ENCODE measurements at regions not wholly inside any gene's neighbourhood (a gene's known extent, or its start where the extent isn't known, plus 50 kb on each side); places are given as distances from the start of the nearest gene placed in this dataset.

GRCh38 chr22:46090631-46091201 lies 59.6 kb upstream of the PPARA start:
- no peaks in the 10 kb centered on the region for H3K9me3 ChIP-seq
- peaks cover 29 to 85% of the 10 kb centered on the region in 2 donors for H3K4me1 ChIP-seq
- H3K36me3 ChIP-seq: peaks cover 0 to 2% of the 10 kb centered on the region in 2 donors
- no peaks in the 10 kb centered on the region for H3K27me3 ChIP-seq
- H3K27ac ChIP-seq: peak overlapping the region; percentile 2 to 97 (median 97)
- no peak for DNase-seq
- WGBS, 2 donors: 68 to 73% methylated on average over 10 of the region's 10 CpGs
- intact Hi-C loops (cut with DNase I): no loop called here
- TF ChIP-seq, protein P1, sequence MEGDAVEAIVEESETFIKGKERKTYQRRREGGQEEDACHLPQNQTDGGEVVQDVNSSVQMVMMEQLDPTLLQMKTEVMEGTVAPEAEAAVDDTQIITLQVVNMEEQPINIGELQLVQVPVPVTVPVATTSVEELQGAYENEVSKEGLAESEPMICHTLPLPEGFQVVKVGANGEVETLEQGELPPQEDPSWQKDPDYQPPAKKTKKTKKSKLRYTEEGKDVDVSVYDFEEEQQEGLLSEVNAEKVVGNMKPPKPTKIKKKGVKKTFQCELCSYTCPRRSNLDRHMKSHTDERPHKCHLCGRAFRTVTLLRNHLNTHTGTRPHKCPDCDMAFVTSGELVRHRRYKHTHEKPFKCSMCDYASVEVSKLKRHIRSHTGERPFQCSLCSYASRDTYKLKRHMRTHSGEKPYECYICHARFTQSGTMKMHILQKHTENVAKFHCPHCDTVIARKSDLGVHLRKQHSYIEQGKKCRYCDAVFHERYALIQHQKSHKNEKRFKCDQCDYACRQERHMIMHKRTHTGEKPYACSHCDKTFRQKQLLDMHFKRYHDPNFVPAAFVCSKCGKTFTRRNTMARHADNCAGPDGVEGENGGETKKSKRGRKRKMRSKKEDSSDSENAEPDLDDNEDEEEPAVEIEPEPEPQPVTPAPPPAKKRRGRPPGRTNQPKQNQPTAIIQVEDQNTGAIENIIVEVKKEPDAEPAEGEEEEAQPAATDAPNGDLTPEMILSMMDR (IDR thresholded peaks at IDR 0.05): no peak
- TF ChIP-seq POLR2A (IDR thresholded peaks at IDR 0.05): no peak
- H3K4me3 ChIP-seq (replicated peaks in 1 of 3): no peak overlapping the region

DNA sequence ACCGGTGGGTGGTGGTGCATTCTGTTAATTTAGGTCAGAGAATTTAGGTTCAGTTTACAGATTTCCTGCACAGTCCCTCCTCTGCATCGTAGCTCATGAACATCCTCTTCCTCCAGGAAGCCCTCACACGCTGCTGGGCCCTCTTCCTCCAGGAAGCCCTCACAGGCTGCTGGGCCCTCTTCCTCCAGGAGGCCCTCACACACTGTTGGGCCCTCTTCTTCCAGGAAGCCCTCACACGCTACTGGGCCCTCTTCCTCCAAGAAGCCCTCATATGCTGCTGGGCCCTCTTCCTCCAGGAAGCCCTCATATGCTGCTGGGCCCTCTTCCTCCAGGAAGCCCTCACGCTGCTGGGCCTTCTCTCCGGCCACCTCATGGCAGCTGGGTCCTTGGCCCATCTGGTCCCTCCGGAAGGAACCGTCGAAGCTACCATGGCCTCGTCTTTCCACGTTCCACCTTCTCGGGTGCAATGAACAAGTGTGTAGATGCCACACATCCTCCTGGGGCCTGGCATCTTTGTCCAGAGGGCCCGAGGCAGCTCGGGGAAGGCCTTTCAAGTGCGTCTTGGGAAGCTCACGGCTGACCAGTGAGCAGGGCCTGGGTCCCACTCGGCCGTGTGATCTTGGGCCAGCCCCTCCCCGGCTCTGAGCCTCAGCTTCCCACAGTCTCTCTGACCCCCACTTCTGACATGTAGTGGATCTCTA lies 58.9 kb upstream of the PPARA start:
- no peak overlapping the region for H3K4me3 ChIP-seq (replicated peaks in 1 of 3)
- no peak for DNase-seq
- H3K36me3 ChIP-seq: peaks cover 0 to 2% of the 10 kb centered on the region in 2 donors
- peak overlapping the region in 2 of 3 donors; percentile 97 for H3K27ac ChIP-seq
- intact Hi-C loops (cut with DNase I): no loop called here
- WGBS, 2 donors: 77 to 88% methylated on average over 15 to 18 of the region's 19 CpGs
- H3K9me3 ChIP-seq: no peaks in the 10 kb centered on the region
- H3K27me3 ChIP-seq: no peaks in the 10 kb centered on the region
- H3K4me1 ChIP-seq: peaks cover 28 to 84% of the 10 kb centered on the region in 2 donors
- TF ChIP-seq POLR2A (IDR thresholded peaks at IDR 0.05): no peak
- TF ChIP-seq, protein P1 (IDR thresholded peaks at IDR 0.05): no peak

DNA sequence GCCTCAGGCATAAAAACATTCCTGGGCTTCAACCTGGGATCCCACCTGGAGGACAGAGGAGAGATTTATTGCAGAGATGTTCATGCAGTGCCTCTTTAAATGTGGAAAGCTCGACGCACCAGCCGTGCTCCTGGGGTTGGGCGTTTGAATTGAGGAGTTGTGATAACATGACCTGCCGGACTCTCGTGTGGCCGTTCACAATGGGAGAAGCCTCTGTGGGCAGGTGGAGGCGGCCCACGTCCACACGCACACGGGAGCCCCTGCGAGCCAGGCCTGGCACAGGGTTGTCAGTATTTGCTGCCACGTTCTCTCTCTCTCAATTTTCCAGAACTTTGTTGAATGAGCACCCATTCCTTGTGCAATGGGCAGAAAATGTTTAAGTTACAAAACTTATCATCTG lies 58.3 kb upstream of the PPARA start:
- Histone ChIP-seq H3K27me3 (no peaks in the 10 kb centered on the region), H3K27ac (peak overlapping the region in 2 of 3 donors; percentile 97), H3K4me1 (peaks cover 28 to 82% of the 10 kb centered on the region in 2 donors), H3K9me3 (no peaks in the 10 kb centered on the region), H3K36me3 (peaks cover 0 to 2% of the 10 kb centered on the region in 2 donors), H3K4me3 (replicated peaks in 1 of 3) (no peak overlapping the region)
- intact Hi-C loops (cut with DNase I): no loop called here
- no peak for TF ChIP-seq POLR2A (IDR thresholded peaks at IDR 0.05)
- TF ChIP-seq, protein P1 (IDR thresholded peaks at IDR 0.05): no peak
- 63 to 76% methylated on average over 6 to 13 of the region's 13 CpGs for WGBS, 2 donors
- DNase-seq: no peak

DNA sequence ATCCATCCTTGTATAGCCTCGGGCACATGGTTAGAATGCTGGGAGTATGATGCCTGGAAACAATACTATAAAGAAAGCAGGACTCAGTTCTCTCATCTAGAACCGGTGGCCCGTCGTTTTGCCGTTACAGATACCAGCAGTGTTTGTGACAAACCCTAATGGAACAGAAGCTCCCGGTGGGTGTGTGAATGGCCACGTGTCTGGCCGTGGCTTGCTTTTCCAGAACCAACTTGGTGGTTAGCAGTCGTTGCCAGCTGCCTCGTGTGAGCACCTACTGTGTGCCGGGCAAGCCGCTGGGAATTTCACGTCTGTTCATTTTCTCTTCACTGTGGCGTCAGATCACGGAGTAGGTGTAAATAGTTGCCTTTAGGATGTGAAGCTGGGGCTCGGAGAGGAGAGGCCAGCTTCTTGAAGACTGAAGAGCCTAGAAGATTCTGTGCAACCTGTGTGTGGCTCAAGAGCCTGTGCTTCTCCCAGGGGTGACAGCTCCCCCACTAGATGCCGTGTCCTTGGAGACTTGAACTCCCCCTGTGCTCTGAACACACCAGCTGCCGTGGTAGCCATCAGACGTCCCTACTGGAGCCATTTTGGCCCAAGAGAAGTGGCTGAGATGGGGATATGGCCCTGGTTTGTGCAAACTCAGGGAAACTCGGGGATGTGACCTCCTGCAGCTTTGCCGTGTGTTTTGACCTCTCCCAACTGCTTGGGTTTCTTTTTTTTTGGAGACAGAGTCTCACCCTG lies 57.5 kb upstream of the PPARA start:
- TF ChIP-seq, protein P1 (IDR thresholded peaks at IDR 0.05): no peak
- TF ChIP-seq POLR2A (IDR thresholded peaks at IDR 0.05): no peak
- 82 to 91% methylated on average over 21 of the region's 21 CpGs for WGBS, 2 donors
- Histone ChIP-seq H3K27ac (peak overlapping the region in 2 of 3 donors; percentile 5 to 97), H3K27me3 (no peaks in the 10 kb centered on the region), H3K9me3 (no peaks in the 10 kb centered on the region), H3K4me1 (peaks cover 25 to 76% of the 10 kb centered on the region in 2 donors), H3K36me3 (peaks cover 3% of the 10 kb centered on the region in 2 donors), H3K4me3 (replicated peaks in 1 of 3) (no peak overlapping the region)
- intact Hi-C loops (cut with DNase I): no loop called here
- no peak for DNase-seq

All from thyroid gland (tissue), 4 donors.